ENCODE measurements at regions not wholly inside any gene's neighbourhood (a gene's known extent, or its start where the extent isn't known, plus 50 kb on each side); places are given as distances from the start of the nearest gene placed in this dataset.
"Not testable (repeated sequence)": the region's sequence is repeated elsewhere in the genome, so short reads cannot be mapped to it uniquely, and the experiment has no call there.

GRCh38 chr10:6817770-6818169, 237.7 kb upstream of the PRKCQ start:
- DNase-seq (ENCODE audit: low read depth, low spot score), result no peak

DNA sequence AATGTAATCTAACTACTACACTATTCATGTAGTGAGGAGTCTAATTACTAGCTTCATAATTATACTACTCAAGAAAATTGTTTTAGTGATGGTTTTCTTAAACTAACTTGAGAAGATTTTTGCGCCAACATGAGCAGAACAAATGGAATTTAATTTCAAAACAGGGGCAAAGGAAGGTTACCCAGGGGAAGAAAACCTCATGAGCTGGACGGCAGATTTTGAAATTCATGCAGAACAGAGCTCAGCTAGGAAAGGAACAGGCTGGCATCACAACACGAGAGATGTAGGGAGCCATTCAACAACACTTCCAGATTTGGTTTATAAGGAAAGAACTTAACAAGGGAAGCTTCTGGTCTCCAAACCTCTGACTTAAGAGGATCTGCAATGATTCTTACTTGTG, 235.3 kb upstream of the PRKCQ start:
- no peak for DNase-seq (ENCODE audit: low read depth, low spot score)

GRCh38 chr10:6813856-6814255, 233.8 kb upstream of the PRKCQ start:
- no peak for DNase-seq (ENCODE audit: low read depth, low spot score)

- DNase-seq (ENCODE audit: low read depth, low spot score), result no peak
Observed at GRCh38 chr10:6813306-6813705, 233.2 kb upstream of the PRKCQ start.

DNA sequence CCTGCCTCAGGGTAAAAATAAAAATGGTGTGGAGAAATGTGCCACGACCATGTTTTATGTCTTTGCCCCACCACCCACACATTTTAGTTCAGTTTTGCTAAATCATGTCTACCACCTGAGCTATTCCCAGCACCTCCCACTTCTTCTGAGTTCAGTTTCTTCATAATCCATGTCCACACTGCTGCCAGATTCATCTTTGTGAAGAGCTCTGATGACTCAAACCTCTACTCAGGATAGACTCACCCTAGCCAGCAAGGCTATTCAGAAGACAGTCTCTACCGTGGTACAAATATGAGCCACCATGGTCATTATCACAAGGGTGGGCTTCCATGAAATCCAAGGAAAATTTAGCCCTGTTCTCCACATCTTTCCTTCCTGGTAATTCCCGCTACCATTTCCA, 231.1 kb upstream of the PRKCQ start:
- no peak for DNase-seq (ENCODE audit: low read depth, low spot score)

DNA sequence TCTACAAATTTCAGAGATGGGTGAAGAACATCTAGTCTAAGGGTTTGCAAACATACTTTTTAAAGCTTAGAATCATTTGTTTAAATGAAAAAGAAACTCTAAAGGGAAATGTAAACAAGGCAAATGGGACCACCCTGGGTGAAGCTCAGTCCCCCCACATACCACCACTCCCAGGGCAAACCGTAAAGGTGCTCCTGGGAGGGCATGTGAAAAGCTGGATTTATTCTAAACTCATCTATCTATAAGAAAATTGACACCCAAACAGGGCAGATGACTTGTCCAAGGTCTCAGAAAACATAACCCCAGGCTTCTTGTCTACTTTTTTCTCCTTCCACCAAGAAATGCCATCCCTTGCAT, 223.3 kb upstream of the PRKCQ start:
- DNase-seq (ENCODE audit: low read depth, low spot score), result no peak

DNA sequence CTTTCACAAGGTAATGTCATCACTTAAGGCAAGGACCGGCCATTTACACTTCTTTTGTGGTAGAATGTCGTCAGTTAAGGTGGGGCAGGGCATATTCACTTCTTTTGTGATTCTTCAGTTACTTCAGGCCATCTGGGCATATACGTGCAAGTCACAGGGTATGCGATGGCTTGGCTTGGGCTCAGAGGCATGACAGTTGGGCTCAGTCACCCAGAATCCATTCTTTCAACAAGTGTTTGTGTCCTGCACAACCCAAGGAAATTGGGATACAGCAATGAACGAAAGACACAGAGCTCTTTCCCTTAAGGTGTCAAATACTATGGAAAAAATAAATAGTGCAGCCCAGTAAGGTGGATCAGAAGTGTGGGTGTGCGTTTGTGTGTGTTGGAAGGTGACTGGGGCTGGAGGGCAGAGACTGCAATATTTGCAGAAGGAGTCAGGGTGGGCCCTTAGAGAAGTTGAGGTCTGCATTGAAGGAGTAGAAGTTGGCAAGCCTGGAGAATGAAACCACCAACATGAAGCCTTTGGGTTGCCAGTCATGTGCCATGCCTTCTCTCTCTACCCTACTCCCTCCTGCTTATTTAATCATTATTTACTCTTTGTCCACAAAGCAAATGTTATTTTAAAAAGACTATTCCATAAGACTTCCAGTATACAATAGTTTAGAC, 222.8 kb upstream of the PRKCQ start:
- no peak for DNase-seq (ENCODE audit: low read depth, low spot score)

- no peak for DNase-seq (ENCODE audit: low read depth, low spot score)
Observed at GRCh38 chr10:6796231-6796630, 216.2 kb upstream of the PRKCQ start.

DNA sequence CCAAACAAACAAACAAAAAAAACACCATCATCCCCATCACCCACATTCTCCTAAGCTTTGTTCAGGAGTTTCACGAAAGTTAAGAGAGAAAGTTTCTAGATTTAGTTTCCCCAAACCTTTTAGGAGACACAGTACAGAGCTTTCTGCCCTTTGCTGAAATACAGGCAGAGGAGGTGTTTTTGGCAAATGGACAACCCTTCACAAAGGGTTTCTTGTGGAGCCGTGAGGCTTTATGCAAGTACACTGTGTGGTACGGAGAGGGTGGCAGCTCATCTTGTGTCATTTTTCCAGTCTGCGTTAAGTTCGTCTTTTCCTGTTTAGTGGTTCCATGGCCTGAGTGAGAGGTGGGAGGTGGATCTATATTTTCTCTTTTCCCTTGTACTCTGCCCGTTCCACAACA, 215.5 kb upstream of the PRKCQ start:
- DNase-seq (ENCODE audit: low read depth, low spot score), result no peak

DNA sequence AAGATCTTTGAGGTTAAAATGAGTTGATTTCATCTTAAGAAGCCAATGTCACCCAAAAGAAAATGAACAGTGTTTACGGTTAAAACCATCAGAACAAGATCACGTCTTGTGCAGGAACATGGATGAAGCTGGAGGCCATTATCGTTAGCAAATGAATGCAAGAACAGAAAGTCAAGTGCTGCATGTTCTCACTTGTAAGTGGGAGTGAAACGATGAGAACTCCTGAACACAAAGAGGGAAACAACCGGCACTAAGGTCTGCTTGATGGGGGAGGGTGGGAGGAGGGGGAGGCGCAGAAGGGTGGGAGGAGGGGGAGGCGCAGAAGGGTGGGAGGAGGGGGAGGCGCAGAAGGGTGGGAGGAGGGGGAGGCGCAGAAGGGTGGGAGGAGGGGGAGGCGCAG, 214.8 kb upstream of the PRKCQ start:
- not testable (repeated sequence) for DNase-seq (ENCODE audit: low read depth, low spot score)

DNA sequence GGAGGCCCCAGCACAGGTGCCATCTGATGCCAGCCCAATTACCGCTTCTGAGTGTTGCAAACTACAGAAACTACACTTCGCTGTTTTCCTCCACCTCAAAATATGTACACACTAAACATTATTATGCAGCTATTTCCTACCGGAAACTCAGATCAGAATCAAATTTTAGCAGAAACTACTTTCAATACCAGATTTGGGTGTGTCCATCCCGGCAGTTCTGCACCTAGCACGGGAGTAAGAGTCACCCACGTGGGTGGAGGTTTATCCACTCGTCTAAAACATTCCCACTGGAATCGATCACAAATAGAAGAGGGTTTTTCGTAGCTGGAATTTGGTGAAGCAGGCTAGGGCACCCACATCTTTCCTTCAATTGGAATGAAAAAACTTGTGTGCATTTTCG, 214.4 kb upstream of the PRKCQ start:
- DNase-seq (ENCODE audit: low read depth, low spot score), result no peak

- no peak for DNase-seq (ENCODE audit: low read depth, low spot score)
Observed at GRCh38 chr10:6788731-6789130, 208.7 kb upstream of the PRKCQ start.

GRCh38 chr10:6788231-6788630, 208.2 kb upstream of the PRKCQ start:
- DNase-seq (ENCODE audit: low read depth, low spot score), result no peak

- no peak for DNase-seq (ENCODE audit: low read depth, low spot score)
Observed at GRCh38 chr10:6787718-6788117, 207.6 kb upstream of the PRKCQ start.

GRCh38 chr10:6787091-6787490, 207.0 kb upstream of the PRKCQ start:
- no peak for DNase-seq (ENCODE audit: low read depth, low spot score)

DNA sequence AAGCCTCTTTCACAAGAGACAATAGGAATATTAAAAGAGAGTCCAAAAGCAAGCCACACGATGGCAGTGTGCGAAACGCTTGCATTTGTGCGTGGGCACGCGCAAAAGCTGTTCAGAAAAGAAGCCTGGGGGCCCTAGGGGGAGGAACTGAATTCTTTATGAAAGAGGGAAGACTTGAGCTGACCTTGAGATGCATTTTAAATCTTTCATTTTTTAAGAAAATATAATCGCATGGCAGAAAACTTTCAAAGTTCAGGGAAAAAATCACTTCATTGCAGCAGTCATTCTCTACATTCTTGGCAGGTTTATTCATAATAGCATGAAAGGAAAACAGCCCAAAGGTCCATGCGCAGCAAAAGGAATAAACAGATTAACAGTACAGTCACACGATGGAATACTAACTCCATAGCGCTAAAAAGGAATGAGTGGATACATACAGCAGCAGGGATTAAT, 206.5 kb upstream of the PRKCQ start:
- no peak for DNase-seq (ENCODE audit: low read depth, low spot score)

DNA sequence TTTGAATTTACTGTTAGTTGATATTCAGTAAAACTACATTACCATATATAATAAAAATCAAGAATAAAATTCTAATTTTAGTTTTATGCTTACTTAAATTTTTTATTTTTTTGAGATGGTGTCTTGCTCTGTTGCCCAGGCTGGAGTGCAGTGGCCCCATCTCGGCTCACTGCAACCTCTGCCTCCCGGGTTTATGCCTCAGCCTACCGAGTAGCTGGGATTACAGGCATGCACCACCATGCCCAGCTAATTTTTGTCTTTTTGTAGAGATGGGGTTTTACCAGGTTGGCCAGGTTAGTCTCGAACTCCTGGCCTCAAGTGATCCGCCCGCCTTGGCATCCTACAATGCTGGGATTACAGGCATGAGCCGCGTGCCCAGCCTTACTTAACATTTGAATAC, 204.4 kb upstream of the PRKCQ start:
- DNase-seq (ENCODE audit: low read depth, low spot score), result not testable (repeated sequence)

DNA sequence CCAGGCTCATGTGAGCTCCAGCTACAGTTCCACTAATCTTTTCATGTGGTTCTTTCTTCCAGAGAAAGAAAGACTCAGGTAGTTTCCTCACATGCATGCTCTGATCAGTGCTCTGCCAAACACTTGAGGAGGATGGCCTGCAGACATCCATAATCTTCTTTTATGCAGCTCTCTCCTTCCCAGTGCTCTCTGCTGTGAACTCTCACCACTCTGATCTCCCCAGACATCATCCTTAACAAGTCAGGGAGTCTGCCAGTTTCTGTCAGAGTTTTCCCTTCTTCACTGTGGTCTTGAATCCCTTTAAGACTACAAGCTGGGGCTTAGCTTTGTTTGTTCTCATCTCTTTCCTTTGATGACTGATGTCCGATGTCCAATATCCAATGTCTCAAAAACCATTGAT, 203.4 kb upstream of the PRKCQ start:
- DNase-seq (ENCODE audit: low read depth, low spot score), result no peak

DNA sequence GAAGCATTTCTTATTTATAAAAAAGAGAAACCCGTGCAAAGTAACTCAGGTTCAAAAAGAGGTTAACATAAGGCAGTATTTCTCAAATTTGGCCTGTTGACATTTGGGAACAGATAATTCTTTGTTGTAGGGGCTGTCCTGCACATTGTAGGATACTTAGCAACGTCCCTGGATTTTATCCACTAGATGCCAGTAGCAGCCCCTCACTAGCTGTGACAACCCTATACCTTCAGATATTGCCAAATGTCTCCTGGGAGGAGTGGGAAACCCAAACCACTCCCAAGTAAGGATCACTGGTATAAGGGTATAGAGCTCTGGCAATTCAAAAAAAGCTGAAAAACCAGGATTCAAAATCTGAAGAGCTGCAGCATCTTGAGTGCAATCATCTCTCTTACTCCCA, 202.3 kb upstream of the PRKCQ start:
- no peak for DNase-seq (ENCODE audit: low read depth, low spot score)

- no peak for DNase-seq (ENCODE audit: low read depth, low spot score)
Observed at GRCh38 chr10:6781133-6781770, 201.2 kb upstream of the PRKCQ start.

- DNase-seq (ENCODE audit: low read depth, low spot score), result no peak
Observed at GRCh38 chr10:6780008-6780677, 200.1 kb upstream of the PRKCQ start.

DNA sequence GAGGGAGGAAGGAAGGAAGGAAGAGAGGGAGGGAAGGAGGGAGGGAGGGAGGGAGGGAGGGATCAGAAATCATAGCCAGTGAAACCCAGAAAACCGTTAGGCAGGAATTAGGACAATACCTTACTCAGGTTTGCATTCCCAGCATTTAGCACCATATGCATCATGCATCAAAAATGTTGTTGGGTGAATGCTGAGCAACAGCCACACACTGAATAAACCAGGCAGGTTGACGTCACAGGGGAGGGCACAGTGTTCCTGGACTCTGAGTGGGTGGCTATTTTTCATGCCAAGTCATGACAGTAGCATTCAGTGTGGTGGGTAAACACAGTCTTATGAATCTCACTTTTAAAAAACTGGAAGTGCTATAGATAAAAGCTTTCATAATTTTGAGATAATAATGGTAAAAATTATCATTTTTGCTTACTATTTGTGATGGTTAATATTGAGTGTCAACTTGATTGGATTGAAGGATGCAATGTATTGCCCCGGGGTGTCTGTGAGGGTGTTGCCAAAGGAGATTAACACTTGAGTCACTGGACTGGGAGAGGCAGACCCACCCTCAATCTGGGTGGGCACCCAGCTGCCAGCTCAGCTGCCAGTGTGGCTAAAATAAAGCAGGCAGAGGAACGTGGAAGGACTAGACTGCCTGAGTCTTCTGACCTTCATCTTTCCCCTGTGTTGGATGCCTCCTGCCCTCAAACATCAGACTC, 199.1 kb upstream of the PRKCQ start:
- no peak for DNase-seq (ENCODE audit: low read depth, low spot score)

DNA sequence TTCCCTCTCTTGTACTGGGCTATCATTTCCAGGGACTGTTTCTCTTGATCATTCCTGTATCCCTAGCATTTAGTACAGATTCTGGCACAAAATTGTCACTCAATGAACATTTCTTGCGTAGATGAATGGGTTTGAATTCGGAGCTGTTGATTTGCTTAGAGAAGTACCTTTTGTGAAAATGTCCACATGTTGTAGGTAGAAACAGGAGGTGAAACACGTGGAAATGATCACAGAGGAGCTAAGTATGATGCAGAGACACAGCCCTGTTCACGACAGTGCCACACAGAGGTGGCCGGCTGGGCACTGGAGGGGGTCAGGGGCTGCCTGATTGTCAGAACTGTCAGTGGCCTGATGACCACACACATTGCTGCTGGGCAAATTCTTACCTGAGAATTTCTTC, 196.1 kb upstream of the PRKCQ start:
- no peak for DNase-seq (ENCODE audit: low read depth, low spot score)
